NCI-H526 (cell line): ENCODE measurements at regions not wholly inside any gene's neighbourhood (a gene's known extent, or its start where the extent isn't known, plus 50 kb on each side); places are given as distances from the start of the nearest gene placed in this dataset.

Experiments used
- DNase-seq, 2 experiments: peaks; one replicate each; lab custom pipeline; 2025; lab: John Stamatoyannopoulos, UW

- DNase-seq = no peak
Measured at GRCh38 chr6:164554700-164555476, 754.5 kb downstream of the C6orf118 start.

- DNase-seq = no peak
Measured at GRCh38 chr6:164554226-164554625, 755.2 kb downstream of the C6orf118 start.

- DNase-seq = no peak
Measured at GRCh38 chr6:164551706-164552105, 757.7 kb downstream of the C6orf118 start.

GRCh38 chr6:164547076-164547475 is 762.3 kb downstream of the C6orf118 start:
- no peak for DNase-seq

- no peak for DNase-seq
Measured at GRCh38 chr6:164546263-164546662, 763.1 kb downstream of the C6orf118 start.

GRCh38 chr6:164534070-164534766 is 775.2 kb downstream of the C6orf118 start:
- no peak for DNase-seq

GRCh38 chr6:164533045-164533362 is 776.4 kb downstream of the C6orf118 start:
- no peak for DNase-seq

GRCh38 chr6:164532198-164533044 is 777.0 kb downstream of the C6orf118 start:
- DNase-seq = peak in 1 of 2 experiments; percentile 7

- no peak for DNase-seq
Measured at GRCh38 chr6:164531736-164532135, 777.7 kb downstream of the C6orf118 start.

- no peak for DNase-seq
Measured at GRCh38 chr6:164528539-164528938, 780.9 kb downstream of the C6orf118 start.

GRCh38 chr6:164523087-164523654 is 786.2 kb downstream of the C6orf118 start:
- DNase-seq = no peak

GRCh38 chr6:164520916-164521315 is 788.5 kb downstream of the C6orf118 start:
- no peak for DNase-seq

GRCh38 chr6:164507206-164507940 is 802.0 kb downstream of the C6orf118 start:
- DNase-seq = no peak

GRCh38 chr6:164505425-164505824 is 804.0 kb downstream of the C6orf118 start:
- no peak for DNase-seq

- DNase-seq = no peak
Measured at GRCh38 chr6:164502833-164503232, 806.6 kb downstream of the C6orf118 start.

GRCh38 chr6:164495882-164496495 is 813.4 kb downstream of the C6orf118 start:
- no peak for DNase-seq

GRCh38 chr6:164478426-164478825 is 831.0 kb downstream of the C6orf118 start:
- DNase-seq = no peak

GRCh38 chr6:164477790-164478189 is 831.6 kb downstream of the C6orf118 start:
- DNase-seq = no peak

GRCh38 chr6:164477101-164477500 is 832.3 kb downstream of the C6orf118 start:
- DNase-seq = no peak

- DNase-seq = no peak
Measured at GRCh38 chr6:164469276-164469949, 840.0 kb downstream of the C6orf118 start.

- DNase-seq = no peak
Measured at GRCh38 chr6:164455835-164456234, 853.6 kb downstream of the C6orf118 start.
